ENCODE measurements at regions not wholly inside any gene's neighbourhood (a gene's known extent, or its start where the extent isn't known, plus 50 kb on each side); places are given as distances from the start of the nearest gene placed in this dataset.

GRCh38 chr2:44087036-44087713 is 81.5 kb upstream of the PPM1B start:
- TF ChIP-seq PATZ1 (CRISPR knock-in tag; IDR thresholded peaks at IDR 0.05; ENCODE audit: borderline replicate concordance) (no peak), POU6F1 (CRISPR knock-in tag; IDR thresholded peaks at IDR 0.05; ENCODE audit: borderline replicate concordance, low read depth) (no peak), RARB (CRISPR knock-in tag; IDR thresholded peaks at IDR 0.05) (no peak), ZNF70 (CRISPR knock-in tag; IDR thresholded peaks at IDR 0.05) (peak; percentile 55; the same call in 1 of the 2 replicates), OSR1 (CRISPR knock-in tag; IDR thresholded peaks at IDR 0.05) (no peak), ZFP30 (CRISPR knock-in tag; IDR thresholded peaks at IDR 0.05) (no peak), ZFP3 (CRISPR knock-in tag; IDR thresholded peaks at IDR 0.05) (0 out of 2 replicates have a peak, but pooled peaks have one; percentile 54), ARNTL (CRISPR knock-in tag; IDR thresholded peaks at IDR 0.05; ENCODE audit: borderline replicate concordance, low read depth) (no peak), PPARA (CRISPR knock-in tag; IDR thresholded peaks at IDR 0.05; ENCODE audit: borderline replicate concordance) (no peak; the same call in 1 of the 2 replicates), CSDC2 (CRISPR knock-in tag; IDR thresholded peaks at IDR 0.05) (no peak), TCF4 (CRISPR knock-in tag; IDR thresholded peaks at IDR 0.05; ENCODE audit: borderline replicate concordance) (no peak)
- TF ChIP-seq, protein P1, sequence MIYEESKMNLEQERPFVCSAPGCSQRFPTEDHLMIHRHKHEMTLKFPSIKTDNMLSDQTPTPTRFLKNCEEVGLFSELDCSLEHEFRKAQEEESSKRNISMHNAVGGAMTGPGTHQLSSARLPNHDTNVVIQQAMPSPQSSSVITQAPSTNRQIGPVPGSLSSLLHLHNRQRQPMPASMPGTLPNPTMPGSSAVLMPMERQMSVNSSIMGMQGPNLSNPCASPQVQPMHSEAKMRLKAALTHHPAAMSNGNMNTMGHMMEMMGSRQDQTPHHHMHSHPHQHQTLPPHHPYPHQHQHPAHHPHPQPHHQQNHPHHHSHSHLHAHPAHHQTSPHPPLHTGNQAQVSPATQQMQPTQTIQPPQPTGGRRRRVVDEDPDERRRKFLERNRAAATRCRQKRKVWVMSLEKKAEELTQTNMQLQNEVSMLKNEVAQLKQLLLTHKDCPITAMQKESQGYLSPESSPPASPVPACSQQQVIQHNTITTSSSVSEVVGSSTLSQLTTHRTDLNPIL (CRISPR knock-in tag; IDR thresholded peaks at IDR 0.05; ENCODE audit: low read depth), result peak; percentile 93
- TF ChIP-seq, protein P2, sequence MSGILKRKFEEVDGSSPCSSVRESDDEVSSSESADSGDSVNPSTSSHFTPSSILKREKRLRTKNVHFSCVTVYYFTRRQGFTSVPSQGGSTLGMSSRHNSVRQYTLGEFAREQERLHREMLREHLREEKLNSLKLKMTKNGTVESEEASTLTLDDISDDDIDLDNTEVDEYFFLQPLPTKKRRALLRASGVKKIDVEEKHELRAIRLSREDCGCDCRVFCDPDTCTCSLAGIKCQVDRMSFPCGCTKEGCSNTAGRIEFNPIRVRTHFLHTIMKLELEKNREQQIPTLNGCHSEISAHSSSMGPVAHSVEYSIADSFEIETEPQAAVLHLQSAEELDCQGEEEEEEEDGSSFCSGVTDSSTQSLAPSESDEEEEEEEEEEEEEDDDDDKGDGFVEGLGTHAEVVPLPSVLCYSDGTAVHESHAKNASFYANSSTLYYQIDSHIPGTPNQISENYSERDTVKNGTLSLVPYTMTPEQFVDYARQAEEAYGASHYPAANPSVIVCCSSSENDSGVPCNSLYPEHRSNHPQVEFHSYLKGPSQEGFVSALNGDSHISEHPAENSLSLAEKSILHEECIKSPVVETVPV (CRISPR knock-in tag; IDR thresholded peaks at IDR 0.05), result no peak

All from SK-N-SH treated with all-trans-retinoic acid at 6 μM for 48 hours (cell line).